Esophagus squamous epithelium (tissue), 4 donors: ENCODE measurements at regions not wholly inside any gene's neighbourhood (a gene's known extent, or its start where the extent isn't known, plus 50 kb on each side); places are given as distances from the start of the nearest gene placed in this dataset.

Experiments used
- POLR2A ChIP-seq, 4 donors: fragments of 450-650 bp; IDR thresholded peaks; one replicate each; pipeline ENCODE4 v1.6.1; 2017; ENCODE audit warnings: antibody characterized with exemption in 4 of 4, mild to moderate bottlenecking in 4 of 4, moderate library complexity in 3 of 4
- TF ChIP-seq, protein P1 (sequence below), 6 experiments: fragments of 450-650 bp in 4 of 6; fragments of 200-600 bp in 2 of 6; sonication (generic) in 2 of 6; IDR thresholded peaks; one replicate each; pipeline ENCODE4 v1.5.1; 2016 to 2019; ENCODE audit warnings: antibody characterized with exemption in 6 of 6, mild to moderate bottlenecking in 4 of 6, moderate library complexity in 4 of 6

DNA sequence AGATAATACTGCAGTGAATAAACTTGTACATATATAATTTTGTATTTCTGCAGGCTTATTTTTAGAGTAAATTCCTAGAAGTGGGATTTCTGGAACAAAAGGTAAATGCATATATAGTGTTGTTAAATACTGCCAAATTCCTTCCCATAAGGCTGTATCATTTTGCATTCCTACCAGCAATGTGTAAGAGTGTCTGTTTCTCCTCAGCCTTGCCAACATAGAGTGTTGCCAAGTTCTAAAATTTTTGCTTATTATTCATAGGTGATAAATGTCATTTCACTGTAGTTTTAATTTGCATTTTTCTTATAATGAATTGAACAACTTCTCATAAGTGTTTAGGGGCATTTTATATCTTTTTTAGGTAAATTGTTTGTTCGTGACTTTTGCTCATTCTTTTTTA, 174.2 kb upstream of the ZBED5 start:
- TF ChIP-seq, protein P1, sequence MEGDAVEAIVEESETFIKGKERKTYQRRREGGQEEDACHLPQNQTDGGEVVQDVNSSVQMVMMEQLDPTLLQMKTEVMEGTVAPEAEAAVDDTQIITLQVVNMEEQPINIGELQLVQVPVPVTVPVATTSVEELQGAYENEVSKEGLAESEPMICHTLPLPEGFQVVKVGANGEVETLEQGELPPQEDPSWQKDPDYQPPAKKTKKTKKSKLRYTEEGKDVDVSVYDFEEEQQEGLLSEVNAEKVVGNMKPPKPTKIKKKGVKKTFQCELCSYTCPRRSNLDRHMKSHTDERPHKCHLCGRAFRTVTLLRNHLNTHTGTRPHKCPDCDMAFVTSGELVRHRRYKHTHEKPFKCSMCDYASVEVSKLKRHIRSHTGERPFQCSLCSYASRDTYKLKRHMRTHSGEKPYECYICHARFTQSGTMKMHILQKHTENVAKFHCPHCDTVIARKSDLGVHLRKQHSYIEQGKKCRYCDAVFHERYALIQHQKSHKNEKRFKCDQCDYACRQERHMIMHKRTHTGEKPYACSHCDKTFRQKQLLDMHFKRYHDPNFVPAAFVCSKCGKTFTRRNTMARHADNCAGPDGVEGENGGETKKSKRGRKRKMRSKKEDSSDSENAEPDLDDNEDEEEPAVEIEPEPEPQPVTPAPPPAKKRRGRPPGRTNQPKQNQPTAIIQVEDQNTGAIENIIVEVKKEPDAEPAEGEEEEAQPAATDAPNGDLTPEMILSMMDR (IDR thresholded peaks at IDR 0.05): no peak
- no peak for TF ChIP-seq POLR2A (IDR thresholded peaks at IDR 0.05)
